Osteoblast (primary cell): ENCODE measurements at regions not wholly inside any gene's neighbourhood (a gene's known extent, or its start where the extent isn't known, plus 50 kb on each side); places are given as distances from the start of the nearest gene placed in this dataset.

Experiments used
- DNase-seq: peaks from one replicate; pipeline ENCODE4 v3.0.0; 2011; ENCODE audit warnings: low spot score, mixed read lengths; ENCODE audit not compliant: insufficient read length; ENCODE audit errors: missing footprints
- H2AFZ ChIP-seq: 2 replicates; pipeline ENCODE4 v1.6.0; 2011; ENCODE audit warnings: mild to moderate bottlenecking, low read length
- H3K27ac ChIP-seq: 2 replicates; pipeline ENCODE4 v1.5.1; 2011; ENCODE audit warnings: mild to moderate bottlenecking, low read depth, low read length, moderate library complexity
- H3K27me3 ChIP-seq: 2 replicates; pipeline ENCODE4 v1.6.0; 2012; ENCODE audit warnings: mild to moderate bottlenecking, control low read depth, inconsistent platforms, low read length, moderate library complexity; ENCODE audit not compliant: insufficient read depth
- H3K36me3 ChIP-seq: 2 replicates; pipeline ENCODE4 v1.5.1; 2011; ENCODE audit warnings: mild to moderate bottlenecking, low read length, control low read depth, moderate library complexity; ENCODE audit not compliant: insufficient read depth
- H3K4me1 ChIP-seq: 2 replicates; pipeline ENCODE4 v1.5.1; 2011; ENCODE audit warnings: mild to moderate bottlenecking, low read length, control low read depth, moderate library complexity; ENCODE audit not compliant: insufficient read depth
- H3K4me2 ChIP-seq: 2 replicates; pipeline ENCODE4 v1.6.0; 2011; ENCODE audit warnings: mild to moderate bottlenecking, low read length; ENCODE audit not compliant: insufficient read depth
- H3K4me3 ChIP-seq: fragments of 200-600 bp; sonication (generic); 3 replicates; pipeline ENCODE4 v1.5.1; 2012; ENCODE audit warnings: mild to moderate bottlenecking, low read length, inconsistent platforms; ENCODE audit not compliant: insufficient read depth
- H3K79me2 ChIP-seq: 2 replicates; pipeline ENCODE4 v1.6.0; 2012; ENCODE audit warnings: mild to moderate bottlenecking, low read length, control low read depth, inconsistent platforms; ENCODE audit not compliant: insufficient read depth
- H3K9me3 ChIP-seq: 2 replicates; pipeline ENCODE4 v1.5.1; 2011; ENCODE audit warnings: low read depth, low read length, control low read depth
- H4K20me1 ChIP-seq: 2 replicates; pipeline ENCODE4 v1.6.0; 2012; ENCODE audit warnings: mild to moderate bottlenecking, low read length, control low read depth; ENCODE audit not compliant: insufficient read depth
- CTCF ChIP-seq: IDR thresholded peaks from 2 replicates; pipeline ENCODE4 v1.5.1; 2011; ENCODE audit warnings: mild to moderate bottlenecking, low read depth, low read length, moderate library complexity; ENCODE audit errors: extremely low read depth

- DNase-seq, result no peak
- Histone ChIP-seq H3K4me2 (no peak overlapping the region), H3K36me3 (no peaks in the 10 kb centered on the region), H3K27me3 (no peaks in the 10 kb centered on the region), H3K79me2 (no peaks in the 10 kb centered on the region), H3K9me3 (no peaks in the 10 kb centered on the region), H3K27ac (no peak overlapping the region), H3K4me3 (no peak overlapping the region), H4K20me1 (no peaks in the 10 kb centered on the region), H3K4me1 (no peaks in the 10 kb centered on the region), H2AFZ (no peak overlapping the region)
- TF ChIP-seq CTCF, result no peak
Observed at GRCh38 chr7:24510759-24511158, 62.5 kb upstream of the PALS2 start.

GRCh38 chr7:24517166-24517565, 56.1 kb upstream of the PALS2 start:
- H3K36me3 ChIP-seq, result no peaks in the 10 kb centered on the region
- peaks cover 4% of the 10 kb centered on the region for H3K27me3 ChIP-seq
- H3K27ac ChIP-seq, result no peak overlapping the region
- no peaks in the 10 kb centered on the region for H4K20me1 ChIP-seq
- no peak for TF ChIP-seq CTCF
- no peak overlapping the region for H3K4me3 ChIP-seq
- no peak overlapping the region for H3K4me2 ChIP-seq
- H3K79me2 ChIP-seq, result no peaks in the 10 kb centered on the region
- H3K9me3 ChIP-seq, result no peaks in the 10 kb centered on the region
- DNase-seq, result no peak
- no peak overlapping the region for H2AFZ ChIP-seq
- no peaks in the 10 kb centered on the region for H3K4me1 ChIP-seq

GRCh38 chr7:24521917-24522623, 51.2 kb upstream of the PALS2 start:
- Histone ChIP-seq H3K4me3 (no peak overlapping the region), H3K4me2 (no peak overlapping the region), H3K4me1 (no peaks in the 10 kb centered on the region), H4K20me1 (no peaks in the 10 kb centered on the region), H3K36me3 (no peaks in the 10 kb centered on the region), H3K9me3 (no peaks in the 10 kb centered on the region), H3K27me3 (peaks cover 4% of the 10 kb centered on the region), H2AFZ (no peak overlapping the region), H3K79me2 (no peaks in the 10 kb centered on the region), H3K27ac (no peak overlapping the region)
- DNase-seq, result no peak
- no peak for TF ChIP-seq CTCF
